Gastrocnemius medialis (tissue), 4 donors: ENCODE measurements at regions not wholly inside any gene's neighbourhood (a gene's known extent, or its start where the extent isn't known, plus 50 kb on each side); places are given as distances from the start of the nearest gene placed in this dataset.

Experiments
- ATAC-seq, 2 donors: fragments of 150-250 bp; one replicate each; pipeline ENCODE4 v1.9.1; 2016
- DNase-seq, 2 donors: peaks; one replicate each; pipeline ENCODE4 v3.0.0-alpha.2; 2019
- H3K27ac ChIP-seq, 4 donors: fragments of 200-600 bp; sonication (generic); 1 replicate in 1 of 4; 2 replicates in 3 of 4; pipeline ENCODE4 v1.5.1; 2016 to 2018; ENCODE audit warnings: mild to moderate bottlenecking in 2 of 4, moderate library complexity in 1 of 4
- H3K27me3 ChIP-seq, 3 donors: fragments of 200-600 bp; sonication (generic) in 2 of 3; 1 replicate in 1 of 3; 2 replicates in 2 of 3; pipeline versions ENCODE4 v1.5.1 to v1.6.0; 2016 to 2019; ENCODE audit warnings: mild to moderate bottlenecking in 1 of 3, moderate library complexity in 1 of 3
- H3K36me3 ChIP-seq, 2 donors: fragments of 200-600 bp; sonication (generic) in 1 of 2; one replicate each; pipeline ENCODE4 v1.5.1; 2017 to 2018
- H3K4me1 ChIP-seq, 2 donors: fragments of 200-600 bp; sonication (generic) in 1 of 2; one replicate each; pipeline ENCODE4 v1.5.1; 2016 to 2017; ENCODE audit warnings: mild to moderate bottlenecking in 2 of 2
- H3K4me3 ChIP-seq, 4 donors: fragments of 200-600 bp; sonication (generic) in 3 of 4; 1 replicate in 1 of 4; 2 replicates in 3 of 4; pipeline ENCODE4 v1.5.1; 2016 to 2019; ENCODE audit warnings: mild to moderate bottlenecking in 2 of 4
- H3K9me3 ChIP-seq, 3 donors: fragments of 200-600 bp; sonication (generic) in 2 of 3; 1 replicate in 1 of 3; 2 replicates in 2 of 3; pipeline ENCODE4 v1.5.1; 2016 to 2019
- CTCF ChIP-seq, 5 experiments: fragments of 450-650 bp in 3 of 5; fragments of 200-600 bp in 2 of 5; sonication (generic) in 2 of 5; IDR thresholded peaks in 4 of 5; conservative IDR thresholded peaks in 1 of 5; 1 replicate in 4 of 5; 2 replicates in 1 of 5; pipeline ENCODE4 v1.5.1; 2016 to 2019; ENCODE audit warnings: antibody characterized with exemption in 5 of 5, mild to moderate bottlenecking in 3 of 5, moderate library complexity in 3 of 5
- POLR2A ChIP-seq, 2 donors: fragments of 450-650 bp; IDR thresholded peaks; one replicate each; pipeline ENCODE4 v1.6.1; 2017; ENCODE audit warnings: antibody characterized with exemption in 2 of 2, mild to moderate bottlenecking in 2 of 2, moderate library complexity in 2 of 2
- in situ Hi-C, 4 donors: fragments of 200-750 bp; cut with MboI; loops; one replicate each; pipeline versions ENCODE4 v1.15.0 to v1.8.0; 2017; ENCODE audit warnings: low sequenced_read_pairs in 4 of 4
- intact Hi-C: fragments of 100-400 bp; cut with DNase I; formaldehyde crosslinking; loops from one replicate; pipeline ENCODE4 v1.15.1; 2023; ENCODE audit warnings: low total_unique reads

GRCh38 chr22:47621253-47621652 is 858.8 kb downstream of the TBC1D22A start:
- no peaks in the 10 kb centered on the region for H3K4me1 ChIP-seq
- H3K9me3 ChIP-seq, result no peaks in the 10 kb centered on the region
- no peak for TF ChIP-seq POLR2A (IDR thresholded peaks at IDR 0.05)
- TF ChIP-seq CTCF (IDR thresholded peaks at IDR 0.05 in 4 of 5, conservative IDR thresholded peaks at IDR 0.05 in 1 of 5), result no peak
- in situ Hi-C loops, result no loop called here
- intact Hi-C loops, result no loop called here
- no peaks in the 10 kb centered on the region for H3K36me3 ChIP-seq
- no peak overlapping the region for H3K27ac ChIP-seq
- peaks cover 3 to 7% (median 4%) of the 10 kb centered on the region in 3 donors for H3K27me3 ChIP-seq
- DNase-seq (no peak), ATAC-seq (no peak)
- no peak overlapping the region for H3K4me3 ChIP-seq

- no peaks in the 10 kb centered on the region for H3K4me1 ChIP-seq
- H3K27me3 ChIP-seq, result peaks cover 3 to 7% (median 4%) of the 10 kb centered on the region in 3 donors
- H3K9me3 ChIP-seq, result no peaks in the 10 kb centered on the region
- in situ Hi-C loops (no loop called here), intact Hi-C loops (no loop called here)
- H3K27ac ChIP-seq, result no peak overlapping the region
- ATAC-seq, result no peak
- DNase-seq, result no peak
- no peak for TF ChIP-seq CTCF (IDR thresholded peaks at IDR 0.05 in 4 of 5, conservative IDR thresholded peaks at IDR 0.05 in 1 of 5)
- no peak for TF ChIP-seq POLR2A (IDR thresholded peaks at IDR 0.05)
- no peaks in the 10 kb centered on the region for H3K36me3 ChIP-seq
- H3K4me3 ChIP-seq, result no peak overlapping the region
Measured at GRCh38 chr22:47620391-47620790, 857.9 kb downstream of the TBC1D22A start.

GRCh38 chr22:47619631-47620030 is 857.2 kb downstream of the TBC1D22A start:
- in situ Hi-C loops, result no loop called here
- Histone ChIP-seq H3K27me3 (peaks cover 3 to 7% (median 4%) of the 10 kb centered on the region in 3 donors), H3K9me3 (no peaks in the 10 kb centered on the region), H3K27ac (no peak overlapping the region), H3K4me1 (no peaks in the 10 kb centered on the region), H3K4me3 (no peak overlapping the region), H3K36me3 (no peaks in the 10 kb centered on the region)
- intact Hi-C loops, result no loop called here
- no peak for DNase-seq
- no peak for ATAC-seq
- no peak for TF ChIP-seq CTCF (IDR thresholded peaks at IDR 0.05 in 4 of 5, conservative IDR thresholded peaks at IDR 0.05 in 1 of 5)
- no peak for TF ChIP-seq POLR2A (IDR thresholded peaks at IDR 0.05)

- Histone ChIP-seq H3K27me3 (peaks cover 3 to 7% (median 4%) of the 10 kb centered on the region in 3 donors), H3K4me1 (no peaks in the 10 kb centered on the region), H3K27ac (no peak overlapping the region), H3K36me3 (no peaks in the 10 kb centered on the region), H3K4me3 (no peak overlapping the region), H3K9me3 (no peaks in the 10 kb centered on the region)
- DNase-seq (no peak), ATAC-seq (no peak)
- intact Hi-C loops, result no loop called here
- TF ChIP-seq POLR2A (IDR thresholded peaks at IDR 0.05) (no peak), CTCF (IDR thresholded peaks at IDR 0.05 in 4 of 5, conservative IDR thresholded peaks at IDR 0.05 in 1 of 5) (no peak)
- in situ Hi-C loops, result no loop called here
Measured at GRCh38 chr22:47618180-47619010, 855.9 kb downstream of the TBC1D22A start.
